ENCODE measurements at regions not wholly inside any gene's neighbourhood (a gene's known extent, or its start where the extent isn't known, plus 50 kb on each side); places are given as distances from the start of the nearest gene placed in this dataset.

DNA sequence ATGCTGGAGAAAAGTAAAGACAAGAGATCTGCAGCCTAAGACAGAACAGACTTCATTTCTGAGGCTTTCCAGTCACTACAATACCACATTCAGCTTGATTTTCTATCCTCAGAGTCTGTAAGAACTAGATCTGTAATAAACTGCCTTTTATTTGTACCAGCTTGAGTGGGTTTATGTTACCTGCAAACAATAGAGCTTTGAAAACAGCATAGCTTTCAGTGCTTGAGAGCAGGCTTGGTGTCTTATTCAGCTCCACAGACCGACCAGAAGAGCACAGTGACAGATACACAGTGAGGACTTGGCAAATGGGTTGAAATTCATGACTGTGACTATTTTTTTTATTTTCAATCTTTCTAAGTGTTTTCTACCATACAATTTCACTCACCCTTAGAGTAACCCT lies 207.8 kb upstream of the OTX2 start:
- Mint-ChIP-seq H3K9me3 (peaks cover 5% of the 10 kb centered on the region), H3K27ac (no peak overlapping the region), H3K36me3 (ENCODE audit: low read depth) (no peaks in the 10 kb centered on the region), H3K27me3 (peaks cover 4% of the 10 kb centered on the region), H3K4me1 (ENCODE audit: low read depth) (no peaks in the 10 kb centered on the region), H3K4me3 (no peak overlapping the region)
- ChIA-PET CTCF (interaction anchor here (1.1 kb wide), 1 partner anchor 16 kb away, joined by 3 read pairs; no protein-coding TSS in a partner anchor), POLR2A (no interaction called here)
- TF ChIP-seq, protein P1, sequence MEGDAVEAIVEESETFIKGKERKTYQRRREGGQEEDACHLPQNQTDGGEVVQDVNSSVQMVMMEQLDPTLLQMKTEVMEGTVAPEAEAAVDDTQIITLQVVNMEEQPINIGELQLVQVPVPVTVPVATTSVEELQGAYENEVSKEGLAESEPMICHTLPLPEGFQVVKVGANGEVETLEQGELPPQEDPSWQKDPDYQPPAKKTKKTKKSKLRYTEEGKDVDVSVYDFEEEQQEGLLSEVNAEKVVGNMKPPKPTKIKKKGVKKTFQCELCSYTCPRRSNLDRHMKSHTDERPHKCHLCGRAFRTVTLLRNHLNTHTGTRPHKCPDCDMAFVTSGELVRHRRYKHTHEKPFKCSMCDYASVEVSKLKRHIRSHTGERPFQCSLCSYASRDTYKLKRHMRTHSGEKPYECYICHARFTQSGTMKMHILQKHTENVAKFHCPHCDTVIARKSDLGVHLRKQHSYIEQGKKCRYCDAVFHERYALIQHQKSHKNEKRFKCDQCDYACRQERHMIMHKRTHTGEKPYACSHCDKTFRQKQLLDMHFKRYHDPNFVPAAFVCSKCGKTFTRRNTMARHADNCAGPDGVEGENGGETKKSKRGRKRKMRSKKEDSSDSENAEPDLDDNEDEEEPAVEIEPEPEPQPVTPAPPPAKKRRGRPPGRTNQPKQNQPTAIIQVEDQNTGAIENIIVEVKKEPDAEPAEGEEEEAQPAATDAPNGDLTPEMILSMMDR (IDR thresholded peaks at IDR 0.05): no peak
- intact Hi-C loops (cut with micrococcal nuclease): no loop called here
- DNase-seq (no peak), ATAC-seq (no peak)

DNA sequence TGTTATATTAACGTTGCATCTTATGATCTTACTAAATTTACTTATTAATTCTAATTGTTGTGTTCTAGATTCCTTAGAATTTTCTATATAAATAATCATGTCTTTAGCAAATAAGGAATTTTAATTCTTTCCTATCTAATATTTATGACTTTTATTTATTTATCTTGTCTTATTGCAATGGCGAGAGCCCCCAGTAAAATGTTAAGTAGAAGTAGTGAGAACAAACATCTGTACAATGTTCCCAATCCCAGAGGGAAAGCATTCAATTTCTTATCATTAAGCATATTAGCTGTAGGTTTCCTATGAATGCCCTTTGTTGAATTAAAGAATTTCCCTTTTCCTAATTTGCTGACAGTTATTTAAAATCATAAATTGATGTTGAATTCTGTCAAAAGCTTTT lies 203.7 kb upstream of the OTX2 start:
- POLR2A ChIA-PET: no interaction called here
- Mint-ChIP-seq H3K4me3 (no peak overlapping the region), H3K27ac (no peak overlapping the region), H3K4me1 (ENCODE audit: low read depth) (no peaks in the 10 kb centered on the region), H3K27me3 (peaks cover 8% of the 10 kb centered on the region), H3K9me3 (peaks cover 5% of the 10 kb centered on the region), H3K36me3 (ENCODE audit: low read depth) (no peaks in the 10 kb centered on the region)
- DNase-seq: no peak
- intact Hi-C loops (cut with micrococcal nuclease): no loop called here
- TF ChIP-seq, protein P1 (IDR thresholded peaks at IDR 0.05): no peak
- CTCF ChIA-PET: no interaction called here
- ATAC-seq: no peak

DNA sequence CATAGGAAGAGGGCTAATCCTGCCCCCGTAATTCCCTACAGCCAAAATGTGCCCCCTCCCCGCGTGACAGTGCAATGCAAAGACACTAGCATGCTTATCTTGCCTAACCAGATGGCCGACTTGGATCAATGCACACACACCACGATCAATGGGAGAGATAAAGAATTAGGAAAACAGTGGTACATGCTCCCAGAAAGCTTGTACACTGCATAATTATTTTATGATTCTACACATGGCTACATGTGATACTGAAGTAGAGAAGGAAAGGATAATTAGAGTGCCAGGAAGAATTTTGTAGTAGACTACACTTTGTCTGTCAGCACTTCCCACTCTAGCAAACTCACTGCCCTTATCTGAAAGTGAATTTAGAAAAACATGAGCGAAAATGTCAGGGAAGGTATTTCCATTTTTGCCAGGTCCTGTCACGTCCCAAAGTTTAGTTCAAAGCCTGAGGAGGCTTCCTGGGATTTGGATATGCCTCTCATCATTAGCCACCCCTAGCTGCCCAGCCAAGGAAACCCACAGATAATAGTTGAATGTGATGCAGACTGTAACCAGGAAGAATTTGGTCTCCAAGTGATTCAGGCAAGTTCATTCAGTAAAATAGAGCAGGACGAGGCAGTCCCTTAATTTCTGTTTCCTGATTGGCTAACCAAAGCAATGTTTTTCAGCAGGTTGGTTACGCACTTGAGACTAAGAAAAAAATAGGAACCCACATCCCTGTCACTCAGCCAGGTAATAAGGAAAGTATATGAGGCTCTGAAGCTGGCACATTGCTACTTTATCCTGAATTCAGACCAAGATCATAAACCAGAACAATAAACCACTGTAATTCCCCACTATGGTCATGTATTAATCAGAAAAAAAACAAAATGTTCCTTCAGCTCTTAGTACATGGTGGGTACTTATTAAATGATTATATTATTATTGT lies 199.6 kb upstream of the OTX2 start:
- DNase-seq (no peak), ATAC-seq (no peak)
- Mint-ChIP-seq H3K4me3 (no peak overlapping the region), H3K4me1 (ENCODE audit: low read depth) (no peaks in the 10 kb centered on the region), H3K27ac (no peak overlapping the region), H3K9me3 (peaks cover 4% of the 10 kb centered on the region), H3K36me3 (ENCODE audit: low read depth) (no peaks in the 10 kb centered on the region), H3K27me3 (peaks cover 8% of the 10 kb centered on the region)
- ChIA-PET POLR2A (no interaction called here), CTCF (no interaction called here)
- TF ChIP-seq, protein P1 (IDR thresholded peaks at IDR 0.05): no peak
- intact Hi-C loops (cut with micrococcal nuclease): no loop called here

DNA sequence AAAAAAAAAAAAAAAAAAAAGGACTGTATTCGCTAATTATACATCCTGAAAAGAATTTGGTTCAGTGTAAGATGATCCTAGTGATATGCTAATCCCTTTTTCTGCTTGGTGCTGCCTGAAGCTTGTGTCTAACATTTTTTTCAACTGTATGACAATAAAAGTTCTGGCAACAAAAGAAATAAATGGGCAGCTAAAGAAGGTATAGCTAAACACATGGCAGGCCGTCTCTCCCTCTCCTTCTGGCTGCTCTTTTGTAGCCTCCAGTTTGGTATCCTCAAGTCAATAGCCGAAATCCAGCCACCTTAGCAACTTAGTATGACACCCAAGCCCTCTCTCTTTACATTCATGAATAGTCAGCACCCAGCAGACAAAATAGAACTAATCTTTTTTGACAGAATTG lies 198.3 kb upstream of the OTX2 start:
- no peak for ATAC-seq
- Mint-ChIP-seq H3K9me3 (peaks cover 2% of the 10 kb centered on the region), H3K4me1 (ENCODE audit: low read depth) (no peaks in the 10 kb centered on the region), H3K27ac (no peak overlapping the region), H3K4me3 (no peak overlapping the region), H3K36me3 (ENCODE audit: low read depth) (no peaks in the 10 kb centered on the region), H3K27me3 (peaks cover 8% of the 10 kb centered on the region)
- intact Hi-C loops (cut with micrococcal nuclease): no loop called here
- TF ChIP-seq, protein P1 (IDR thresholded peaks at IDR 0.05): no peak
- DNase-seq: no peak
- ChIA-PET CTCF (no interaction called here), POLR2A (no interaction called here)

DNA sequence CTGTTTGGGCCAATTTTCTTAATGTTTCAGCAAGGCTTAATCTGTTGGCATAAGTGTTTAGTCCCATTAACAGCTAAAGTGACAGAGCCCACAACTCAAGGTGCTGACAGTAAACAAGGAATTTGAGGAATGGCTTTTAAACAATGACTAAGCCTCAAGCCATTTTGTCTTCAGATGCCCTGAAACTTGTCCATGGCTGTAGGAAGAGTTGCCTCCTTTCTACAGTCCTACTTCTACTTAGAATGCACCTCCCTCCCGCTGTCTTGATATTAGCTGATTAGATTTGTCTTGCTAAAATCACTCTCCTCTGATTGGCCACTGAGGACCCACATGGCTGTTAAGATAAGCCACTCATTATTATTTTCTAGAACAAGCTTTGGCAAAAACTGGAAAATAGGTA lies 188.4 kb upstream of the OTX2 start:
- Mint-ChIP-seq H3K9me3 (no peaks in the 10 kb centered on the region), H3K27me3 (no peaks in the 10 kb centered on the region), H3K4me3 (no peak overlapping the region), H3K27ac (no peak overlapping the region), H3K36me3 (ENCODE audit: low read depth) (no peaks in the 10 kb centered on the region), H3K4me1 (ENCODE audit: low read depth) (no peaks in the 10 kb centered on the region)
- TF ChIP-seq, protein P1 (IDR thresholded peaks at IDR 0.05): no peak
- ATAC-seq: no peak
- POLR2A ChIA-PET: no interaction called here
- CTCF ChIA-PET: no interaction called here
- no peak for DNase-seq
- intact Hi-C loops (cut with micrococcal nuclease): no loop called here

Data from activated CD8-positive, alpha-beta T cell treated with anti-CD3 and anti-CD28 coated beads for 36 hours (primary cell).